ENCODE measurements at regions not wholly inside any gene's neighbourhood (a gene's known extent, or its start where the extent isn't known, plus 50 kb on each side); places are given as distances from the start of the nearest gene placed in this dataset.

- H3K4me3 ChIP-seq (ENCODE audit: low read depth, low read length): no peak overlapping the region
- TF ChIP-seq CTCF (IDR thresholded peaks at IDR 0.05; ENCODE audit: low read depth, low read length): no peak
Observed at GRCh38 chr2:138432971-138433370, 68.6 kb upstream of the SPOPL start.

GRCh38 chr2:138433995-138434951 lies 67.3 kb upstream of the SPOPL start:
- no peak overlapping the region for H3K4me3 ChIP-seq (ENCODE audit: low read depth, low read length)
- no peak for TF ChIP-seq CTCF (IDR thresholded peaks at IDR 0.05; ENCODE audit: low read depth, low read length)

- no peak overlapping the region for H3K4me3 ChIP-seq (ENCODE audit: low read depth, low read length)
- TF ChIP-seq CTCF (IDR thresholded peaks at IDR 0.05; ENCODE audit: low read depth, low read length): no peak
Observed at GRCh38 chr2:138435701-138436100, 65.9 kb upstream of the SPOPL start.

- H3K4me3 ChIP-seq (ENCODE audit: low read depth, low read length): no peak overlapping the region
- TF ChIP-seq CTCF (IDR thresholded peaks at IDR 0.05; ENCODE audit: low read depth, low read length): no peak
Observed at GRCh38 chr2:138439733-138440132, 61.8 kb upstream of the SPOPL start.

- no peak overlapping the region for H3K4me3 ChIP-seq (ENCODE audit: low read depth, low read length)
- TF ChIP-seq CTCF (IDR thresholded peaks at IDR 0.05; ENCODE audit: low read depth, low read length): no peak
Observed at GRCh38 chr2:138440759-138441158, 60.8 kb upstream of the SPOPL start.

GRCh38 chr2:138441916-138442315 lies 59.7 kb upstream of the SPOPL start:
- H3K4me3 ChIP-seq (ENCODE audit: low read depth, low read length): no peak overlapping the region
- TF ChIP-seq CTCF (IDR thresholded peaks at IDR 0.05; ENCODE audit: low read depth, low read length): no peak

- no peak for TF ChIP-seq CTCF (IDR thresholded peaks at IDR 0.05; ENCODE audit: low read depth, low read length)
- H3K4me3 ChIP-seq (ENCODE audit: low read depth, low read length): no peak overlapping the region
Observed at GRCh38 chr2:138444411-138444810, 57.2 kb upstream of the SPOPL start.
